ENCODE measurements at regions not wholly inside any gene's neighbourhood (a gene's known extent, or its start where the extent isn't known, plus 50 kb on each side); places are given as distances from the start of the nearest gene placed in this dataset.

GRCh38 chr11:123264431-123264780 is 69.4 kb upstream of the CLMP start:
- TF ChIP-seq, protein P1, sequence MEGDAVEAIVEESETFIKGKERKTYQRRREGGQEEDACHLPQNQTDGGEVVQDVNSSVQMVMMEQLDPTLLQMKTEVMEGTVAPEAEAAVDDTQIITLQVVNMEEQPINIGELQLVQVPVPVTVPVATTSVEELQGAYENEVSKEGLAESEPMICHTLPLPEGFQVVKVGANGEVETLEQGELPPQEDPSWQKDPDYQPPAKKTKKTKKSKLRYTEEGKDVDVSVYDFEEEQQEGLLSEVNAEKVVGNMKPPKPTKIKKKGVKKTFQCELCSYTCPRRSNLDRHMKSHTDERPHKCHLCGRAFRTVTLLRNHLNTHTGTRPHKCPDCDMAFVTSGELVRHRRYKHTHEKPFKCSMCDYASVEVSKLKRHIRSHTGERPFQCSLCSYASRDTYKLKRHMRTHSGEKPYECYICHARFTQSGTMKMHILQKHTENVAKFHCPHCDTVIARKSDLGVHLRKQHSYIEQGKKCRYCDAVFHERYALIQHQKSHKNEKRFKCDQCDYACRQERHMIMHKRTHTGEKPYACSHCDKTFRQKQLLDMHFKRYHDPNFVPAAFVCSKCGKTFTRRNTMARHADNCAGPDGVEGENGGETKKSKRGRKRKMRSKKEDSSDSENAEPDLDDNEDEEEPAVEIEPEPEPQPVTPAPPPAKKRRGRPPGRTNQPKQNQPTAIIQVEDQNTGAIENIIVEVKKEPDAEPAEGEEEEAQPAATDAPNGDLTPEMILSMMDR (IDR thresholded peaks at IDR 0.05; ENCODE audit: low read depth, low read length), result no peak
- no peak for DNase-seq (ENCODE audit: low read depth in 2 of 2)
- H3K4me3 ChIP-seq (replicated peaks in 1 of 2; ENCODE audit: low read depth in 2 of 2, low read length in 2 of 2), result no peak overlapping the region

DNA sequence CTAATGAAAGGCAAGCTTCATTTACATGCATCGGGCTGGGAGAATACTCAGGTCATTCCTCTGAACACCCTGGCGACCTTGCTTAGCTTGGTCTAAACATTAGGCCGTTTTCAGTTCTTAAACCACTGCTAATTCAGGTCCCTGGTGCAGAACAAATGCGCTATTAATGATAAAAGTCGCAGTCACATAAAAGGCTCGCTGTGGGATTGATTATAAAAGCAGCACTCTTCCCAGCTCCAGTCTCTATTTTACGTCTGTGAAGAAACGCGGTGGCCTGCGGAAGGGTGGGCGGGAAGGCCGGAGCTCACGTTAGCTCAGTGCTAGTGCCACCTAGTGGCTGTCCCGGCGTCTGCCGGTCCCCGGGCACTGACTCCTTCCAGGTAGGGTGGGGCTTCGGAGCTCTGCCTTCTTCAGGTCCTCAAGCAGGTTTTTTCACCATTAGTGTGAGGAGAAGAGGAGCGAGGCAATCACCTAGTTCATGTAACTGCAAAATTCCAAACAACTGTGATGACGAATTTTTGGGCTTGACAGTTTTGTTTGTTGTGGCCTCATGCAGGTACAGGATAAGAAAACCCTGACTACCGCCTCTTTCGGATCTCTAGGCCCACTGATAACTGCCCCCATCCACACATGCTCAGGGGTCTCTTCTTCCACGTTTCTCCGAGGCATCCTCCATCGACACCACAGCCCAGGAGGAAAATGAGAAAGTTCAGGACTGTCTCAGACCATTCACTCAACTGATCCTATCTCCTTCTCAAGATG is 66.5 kb upstream of the CLMP start:
- DNase-seq (ENCODE audit: low read depth in 2 of 2), result peak; percentile 78 to 80
- peak overlapping the region in 1 of 2 donors; percentile 28 for H3K4me3 ChIP-seq (replicated peaks in 1 of 2; ENCODE audit: low read depth in 2 of 2, low read length in 2 of 2)
- TF ChIP-seq, protein P1 (IDR thresholded peaks at IDR 0.05; ENCODE audit: low read depth, low read length), result peak; percentile 96

DNA sequence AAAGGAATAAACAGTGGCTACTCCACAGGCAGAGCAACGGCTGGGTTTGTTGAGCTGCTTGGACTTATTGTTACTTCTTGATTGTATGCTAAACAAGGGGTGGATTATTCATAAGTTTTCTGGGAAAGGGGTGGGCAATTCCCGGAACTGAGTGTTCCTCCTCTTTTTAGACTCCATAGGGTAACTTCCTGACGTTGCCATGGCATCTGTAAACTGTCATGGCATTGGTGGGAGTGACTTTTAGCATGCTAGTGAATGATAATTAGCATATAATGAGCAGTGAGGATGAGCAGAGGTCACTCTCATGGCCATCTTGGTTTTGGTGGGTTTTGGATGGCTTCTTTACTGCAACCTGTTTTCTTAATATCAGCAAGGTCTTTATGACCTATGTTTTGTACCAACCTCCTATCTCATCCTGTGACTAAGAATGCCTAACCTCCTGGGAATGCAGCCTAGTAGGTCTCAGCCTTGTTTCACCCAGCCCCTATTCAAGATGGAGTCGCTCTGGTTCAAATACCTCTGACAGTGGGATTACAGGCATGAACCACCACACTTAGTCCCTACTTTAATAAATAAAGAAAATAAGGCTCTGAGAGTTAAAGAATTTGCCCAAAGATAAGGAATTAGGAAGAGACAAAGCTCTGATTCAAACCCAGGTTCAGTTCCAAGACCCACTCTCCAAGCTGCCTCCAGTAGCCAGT is 65.6 kb upstream of the CLMP start:
- H3K4me3 ChIP-seq (replicated peaks in 1 of 2; ENCODE audit: low read depth in 2 of 2, low read length in 2 of 2), result no peak overlapping the region
- TF ChIP-seq, protein P1 (IDR thresholded peaks at IDR 0.05; ENCODE audit: low read depth, low read length), result no peak
- peak; percentile 41 to 59 for DNase-seq (ENCODE audit: low read depth in 2 of 2)

- no peak for DNase-seq (ENCODE audit: low read depth in 2 of 2)
- H3K4me3 ChIP-seq (replicated peaks in 1 of 2; ENCODE audit: low read depth in 2 of 2, low read length in 2 of 2), result no peak overlapping the region
- TF ChIP-seq, protein P1 (IDR thresholded peaks at IDR 0.05; ENCODE audit: low read depth, low read length), result no peak
These were observed 63.8 kb upstream of the CLMP start for GRCh38 chr11:123258877-123259276.

- H3K4me3 ChIP-seq (replicated peaks in 1 of 2; ENCODE audit: low read depth in 2 of 2, low read length in 2 of 2), result no peak overlapping the region
- no peak for DNase-seq (ENCODE audit: low read depth in 2 of 2)
- TF ChIP-seq, protein P1 (IDR thresholded peaks at IDR 0.05; ENCODE audit: low read depth, low read length), result no peak
These were observed 62.3 kb upstream of the CLMP start for GRCh38 chr11:123257370-123257769.

DNA sequence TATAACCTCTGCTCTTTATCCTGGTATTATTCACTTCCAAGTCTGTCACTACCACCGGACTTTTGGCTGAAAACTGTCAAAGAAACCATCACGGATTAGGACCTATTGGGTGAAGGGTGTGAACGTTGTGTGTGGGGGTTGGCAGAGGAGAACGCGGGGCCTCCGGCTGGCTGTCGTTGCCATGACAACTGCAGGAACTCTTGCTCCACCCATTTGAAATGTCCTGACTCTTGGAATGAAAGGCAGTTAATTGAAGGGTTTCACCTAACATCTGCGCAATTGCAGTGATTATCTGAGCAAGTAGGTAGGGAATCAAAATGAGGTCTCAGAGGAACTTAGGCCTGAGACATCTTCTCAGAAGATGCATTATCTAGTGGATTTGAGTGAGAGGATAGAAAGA is 60.9 kb upstream of the CLMP start:
- TF ChIP-seq, protein P1 (IDR thresholded peaks at IDR 0.05; ENCODE audit: low read depth, low read length), result no peak
- H3K4me3 ChIP-seq (replicated peaks in 1 of 2; ENCODE audit: low read depth in 2 of 2, low read length in 2 of 2), result no peak overlapping the region
- peak in 1 of 2 donors; percentile 47 for DNase-seq (ENCODE audit: low read depth in 2 of 2)

Measured in cardiac fibroblast (primary cell).